Keratinocyte (primary cell): ENCODE measurements at regions not wholly inside any gene's neighbourhood (a gene's known extent, or its start where the extent isn't known, plus 50 kb on each side); places are given as distances from the start of the nearest gene placed in this dataset.

Experiments
- DNase-seq: peaks from one replicate; pipeline ENCODE4 v3.0.0-alpha.2; 2011; ENCODE audit warnings: low read depth, missing footprints, low spot score
- FAIRE-seq: peaks from 2 replicates; lab custom pipeline; 2011; peaks lifted over from hg19 to GRCh38; lab: Jason Lieb, UNC
- H2AFZ ChIP-seq: 2 replicates; pipeline ENCODE4 v1.6.0; 2012; ENCODE audit warnings: low read length, control low read depth, inconsistent platforms; ENCODE audit not compliant: control insufficient read depth
- H3K27ac ChIP-seq: 2 replicates; pipeline ENCODE4 v1.5.1; 2011; ENCODE audit warnings: low read length; ENCODE audit not compliant: control insufficient read depth, insufficient read depth
- H3K27me3 ChIP-seq: 3 replicates; pipeline ENCODE4 v1.6.0; 2011; ENCODE audit warnings: low read length; ENCODE audit not compliant: control insufficient read depth, insufficient read depth; ENCODE audit errors: extremely low read depth
- H3K36me3 ChIP-seq, 2 experiments: 2 replicates in 1 of 2; 3 replicates in 1 of 2; pipeline ENCODE4 v1.5.1; 2011; ENCODE audit warnings: low read length in 2 of 2, mild to moderate bottlenecking in 1 of 2; ENCODE audit not compliant: control insufficient read depth in 2 of 2, insufficient read depth in 2 of 2; ENCODE audit errors: extremely low read depth in 1 of 2
- H3K4me1 ChIP-seq: 3 replicates; pipeline ENCODE4 v1.5.1; 2011; ENCODE audit warnings: low read length; ENCODE audit not compliant: control insufficient read depth, insufficient read depth; ENCODE audit errors: extremely low read depth
- H3K4me2 ChIP-seq: 3 replicates; pipeline ENCODE4 v1.6.0; 2011; ENCODE audit warnings: low read depth, low read length; ENCODE audit not compliant: control insufficient read depth, insufficient read depth; ENCODE audit errors: extremely low read depth
- H3K4me3 ChIP-seq, 3 experiments: fragments of 200-600 bp in 1 of 3; sonication (generic) in 1 of 3; 2 replicates in 2 of 3; 3 replicates in 1 of 3; pipeline ENCODE4 v1.5.1; 2011 to 2016; ENCODE audit warnings: low read length in 3 of 3, mild to moderate bottlenecking in 3 of 3, control low read depth in 2 of 3, inconsistent platforms in 1 of 3, low read depth in 1 of 3, mixed read lengths in 1 of 3, mixed run types in 1 of 3, moderate library complexity in 1 of 3; ENCODE audit not compliant: control insufficient read depth in 2 of 3, insufficient read depth in 2 of 3; ENCODE audit errors: extremely low read depth in 1 of 3
- H3K79me2 ChIP-seq: 2 replicates; pipeline ENCODE4 v1.6.0; 2012; ENCODE audit warnings: low read length; ENCODE audit not compliant: control insufficient read depth, insufficient read depth
- H3K9ac ChIP-seq: 3 replicates; pipeline ENCODE4 v1.6.0; 2011; ENCODE audit warnings: low read length; ENCODE audit not compliant: control insufficient read depth, insufficient read depth; ENCODE audit errors: extremely low read depth
- H3K9me1 ChIP-seq: 3 replicates; pipeline ENCODE4 v1.6.0; 2011; ENCODE audit warnings: low read length; ENCODE audit not compliant: control insufficient read depth, insufficient read depth; ENCODE audit errors: extremely low read depth
- H3K9me3 ChIP-seq: 2 replicates; pipeline ENCODE4 v1.5.1; 2012; ENCODE audit warnings: low read depth, low read length; ENCODE audit not compliant: control insufficient read depth
- H4K20me1 ChIP-seq: 3 replicates; pipeline ENCODE4 v1.6.0; 2011; ENCODE audit warnings: low read length; ENCODE audit not compliant: control insufficient read depth, insufficient read depth; ENCODE audit errors: extremely low read depth
- CTCF ChIP-seq, 3 experiments: IDR thresholded peaks in 1 of 3; conservative IDR thresholded peaks in 1 of 3; optimal IDR thresholded peaks in 1 of 3; 2 replicates in 2 of 3; 3 replicates in 1 of 3; pipeline versions ENCODE3 to v1.5.1; 2011; ENCODE audit warnings: low read length in 3 of 3, mild to moderate bottlenecking in 3 of 3, moderate library complexity in 2 of 3, control low read depth in 1 of 3, inconsistent platforms in 1 of 3; ENCODE audit not compliant: insufficient read depth in 2 of 3; ENCODE audit errors: extremely low read depth in 1 of 3
- EZH2 ChIP-seq: IDR thresholded peaks from one replicate; pipeline ENCODE4 v1.6.1; 2012; ENCODE audit warnings: inconsistent platforms, mild to moderate bottlenecking, low read length, moderate library complexity
- dilution Hi-C: fragments of 300-500 bp; cut with MboI; formaldehyde crosslinking; loops from one replicate; pipeline ENCODE4 v1.7.0; 2020; ENCODE audit warnings: low sequenced_read_pairs; ENCODE audit not compliant: extremely low pct_ligation_motif_present

GRCh38 chr4:20037745-20038144 is 214.0 kb upstream of the SLIT2 start:
- DNase-seq: no peak
- H3K4me3 ChIP-seq: no peak overlapping the region
- peak overlapping the region; percentile 37 for H2AFZ ChIP-seq
- no peaks in the 10 kb centered on the region for H3K9me3 ChIP-seq
- TF ChIP-seq CTCF (optimal IDR thresholded peaks at IDR 0.05 in 1 of 3, IDR thresholded peaks at IDR 0.05 in 1 of 3, conservative IDR thresholded peaks at IDR 0.05 in 1 of 3; ENCODE audit: extremely low read depth in 1 of 3, insufficient read depth in 2 of 3, low read length in 3 of 3) (no peak), EZH2 (no peak)
- H3K4me1 ChIP-seq: peaks cover 2% of the 10 kb centered on the region
- H3K27ac ChIP-seq: no peak overlapping the region
- FAIRE-seq: no peak
- H3K9me1 ChIP-seq: no peaks in the 10 kb centered on the region
- no peaks in the 10 kb centered on the region for H3K27me3 ChIP-seq
- no peak overlapping the region for H3K9ac ChIP-seq
- H3K36me3 ChIP-seq: no peaks in the 10 kb centered on the region
- H3K4me2 ChIP-seq: no peak overlapping the region
- no peaks in the 10 kb centered on the region for H3K79me2 ChIP-seq
- no peaks in the 10 kb centered on the region for H4K20me1 ChIP-seq
- dilution Hi-C loops: no loop called here

- H3K27me3 ChIP-seq: no peaks in the 10 kb centered on the region
- no peak overlapping the region for H3K9ac ChIP-seq
- no peak overlapping the region for H3K4me2 ChIP-seq
- FAIRE-seq: no peak
- H3K36me3 ChIP-seq: no peaks in the 10 kb centered on the region
- H4K20me1 ChIP-seq: no peaks in the 10 kb centered on the region
- TF ChIP-seq EZH2 (no peak), CTCF (optimal IDR thresholded peaks at IDR 0.05 in 1 of 3, IDR thresholded peaks at IDR 0.05 in 1 of 3, conservative IDR thresholded peaks at IDR 0.05 in 1 of 3; ENCODE audit: extremely low read depth in 1 of 3, insufficient read depth in 2 of 3, low read length in 3 of 3) (no peak)
- H3K9me1 ChIP-seq: no peaks in the 10 kb centered on the region
- H3K4me3 ChIP-seq: no peak overlapping the region
- no peak overlapping the region for H3K27ac ChIP-seq
- dilution Hi-C loops: no loop called here
- no peak overlapping the region for H2AFZ ChIP-seq
- no peaks in the 10 kb centered on the region for H3K9me3 ChIP-seq
- no peak for DNase-seq
- no peaks in the 10 kb centered on the region for H3K79me2 ChIP-seq
- H3K4me1 ChIP-seq: peaks cover 7% of the 10 kb centered on the region
Observed at GRCh38 chr4:20030108-20030507, 221.6 kb upstream of the SLIT2 start.
